ENCODE measurements at regions not wholly inside any gene's neighbourhood (a gene's known extent, or its start where the extent isn't known, plus 50 kb on each side); places are given as distances from the start of the nearest gene placed in this dataset.
"Not testable (repeated sequence)": the region's sequence is repeated elsewhere in the genome, so short reads cannot be mapped to it uniquely, and the experiment has no call there.

- H3K4me1 Mint-ChIP-seq (ENCODE audit: low read depth, unreplicated experiment) = no peaks in the 10 kb centered on the region
- no peak overlapping the region for H3K27ac Mint-ChIP-seq (ENCODE audit: unreplicated experiment)
- TF ChIP-seq, protein P1, sequence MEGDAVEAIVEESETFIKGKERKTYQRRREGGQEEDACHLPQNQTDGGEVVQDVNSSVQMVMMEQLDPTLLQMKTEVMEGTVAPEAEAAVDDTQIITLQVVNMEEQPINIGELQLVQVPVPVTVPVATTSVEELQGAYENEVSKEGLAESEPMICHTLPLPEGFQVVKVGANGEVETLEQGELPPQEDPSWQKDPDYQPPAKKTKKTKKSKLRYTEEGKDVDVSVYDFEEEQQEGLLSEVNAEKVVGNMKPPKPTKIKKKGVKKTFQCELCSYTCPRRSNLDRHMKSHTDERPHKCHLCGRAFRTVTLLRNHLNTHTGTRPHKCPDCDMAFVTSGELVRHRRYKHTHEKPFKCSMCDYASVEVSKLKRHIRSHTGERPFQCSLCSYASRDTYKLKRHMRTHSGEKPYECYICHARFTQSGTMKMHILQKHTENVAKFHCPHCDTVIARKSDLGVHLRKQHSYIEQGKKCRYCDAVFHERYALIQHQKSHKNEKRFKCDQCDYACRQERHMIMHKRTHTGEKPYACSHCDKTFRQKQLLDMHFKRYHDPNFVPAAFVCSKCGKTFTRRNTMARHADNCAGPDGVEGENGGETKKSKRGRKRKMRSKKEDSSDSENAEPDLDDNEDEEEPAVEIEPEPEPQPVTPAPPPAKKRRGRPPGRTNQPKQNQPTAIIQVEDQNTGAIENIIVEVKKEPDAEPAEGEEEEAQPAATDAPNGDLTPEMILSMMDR (IDR thresholded peaks at IDR 0.05; ENCODE audit: insufficient read depth in 1 of 2, low read depth in 1 of 2, low read length in 1 of 2, severe bottlenecking in 1 of 2, unreplicated experiment in 1 of 2) = no peak
- no peaks in the 10 kb centered on the region for H3K9me3 ChIP-seq
- intact Hi-C loops (cut with micrococcal nuclease; ENCODE audit: unreplicated experiment) = no loop called here
- H3K4me3 Mint-ChIP-seq (ENCODE audit: unreplicated experiment) = no peak overlapping the region
- H3K36me3 ChIP-seq (ENCODE audit: control insufficient read depth, insufficient read depth, low read length) = no peaks in the 10 kb centered on the region
- no peaks in the 10 kb centered on the region for H3K4me1 ChIP-seq
- H3K9me3 Mint-ChIP-seq (ENCODE audit: unreplicated experiment) = no peaks in the 10 kb centered on the region
- BruUV-seq (replicated peaks) = no TSS peak
- no peak for DNase-seq
- H3K27me3 Mint-ChIP-seq (ENCODE audit: insufficient read depth, unreplicated experiment) = peaks cover 5% of the 10 kb centered on the region
- no peaks in the 10 kb centered on the region for H3K36me3 Mint-ChIP-seq (ENCODE audit: insufficient read depth, unreplicated experiment)
- CTCF ChIA-PET = no interaction called here
- H3K27me3 ChIP-seq (replicated peaks; ENCODE audit: control insufficient read depth, insufficient read depth, low read length) = no peaks in the 10 kb centered on the region
- POLR2A ChIA-PET = interaction anchor here (0.7 kb wide), 1 partner anchor 222 kb away, joined by 3 read pairs; no protein-coding TSS in a partner anchor
- no peak overlapping the region for H3K4me3 ChIP-seq (ENCODE audit: low read depth, low read length)
Observed at GRCh38 chr1:221548942-221549341, 192.9 kb downstream of the DUSP10 start.

DNA sequence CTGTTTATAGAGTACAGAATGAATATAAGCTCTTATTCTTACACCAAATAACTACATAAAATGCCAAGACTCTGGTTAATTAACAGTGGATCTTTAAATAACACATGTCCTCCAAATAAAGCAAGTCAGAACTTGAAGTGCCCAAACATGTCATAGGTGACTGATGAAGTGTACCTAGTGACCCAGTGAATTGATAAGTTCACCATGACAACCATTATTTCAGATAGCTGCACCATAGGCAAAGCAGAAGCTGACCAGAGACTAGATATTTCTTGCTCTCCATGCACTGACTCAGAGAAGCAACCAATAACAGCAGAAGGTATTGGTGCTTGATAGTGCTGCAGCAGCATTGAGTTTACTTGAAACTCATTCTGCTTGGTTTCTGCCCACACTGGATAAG lies 192.1 kb downstream of the DUSP10 start:
- Histone ChIP-seq H3K4me1 (no peaks in the 10 kb centered on the region), H3K9me3 (no peaks in the 10 kb centered on the region), H3K27me3 (replicated peaks; ENCODE audit: control insufficient read depth, insufficient read depth, low read length) (no peaks in the 10 kb centered on the region), H3K4me3 (ENCODE audit: low read depth, low read length) (no peak overlapping the region), H3K36me3 (ENCODE audit: control insufficient read depth, insufficient read depth, low read length) (no peaks in the 10 kb centered on the region)
- POLR2A ChIA-PET = interaction anchor here (0.6 kb wide), 1 partner anchor 468 kb away, joined by 3 read pairs; no protein-coding TSS in a partner anchor
- BruUV-seq (replicated peaks) = no TSS peak
- TF ChIP-seq, protein P1 (IDR thresholded peaks at IDR 0.05; ENCODE audit: insufficient read depth in 1 of 2, low read depth in 1 of 2, low read length in 1 of 2, severe bottlenecking in 1 of 2, unreplicated experiment in 1 of 2) = no peak
- H3K9me3 Mint-ChIP-seq (ENCODE audit: unreplicated experiment) = no peaks in the 10 kb centered on the region
- H3K36me3 Mint-ChIP-seq (ENCODE audit: insufficient read depth, unreplicated experiment) = no peaks in the 10 kb centered on the region
- DNase-seq = no peak
- intact Hi-C loops (cut with micrococcal nuclease; ENCODE audit: unreplicated experiment) = no loop called here
- no peak overlapping the region for H3K4me3 Mint-ChIP-seq (ENCODE audit: unreplicated experiment)
- peaks cover 5% of the 10 kb centered on the region for H3K27me3 Mint-ChIP-seq (ENCODE audit: insufficient read depth, unreplicated experiment)
- CTCF ChIA-PET = no interaction called here
- H3K27ac Mint-ChIP-seq (ENCODE audit: unreplicated experiment) = no peak overlapping the region
- no peaks in the 10 kb centered on the region for H3K4me1 Mint-ChIP-seq (ENCODE audit: low read depth, unreplicated experiment)

- POLR2A ChIA-PET; CTCF ChIA-PET; H3K4me1 Mint-ChIP-seq (ENCODE audit: low read depth, unreplicated experiment); H3K4me3 ChIP-seq (ENCODE audit: low read depth, low read length); H3K36me3 Mint-ChIP-seq (ENCODE audit: insufficient read depth, unreplicated experiment); intact Hi-C loops (cut with micrococcal nuclease; ENCODE audit: unreplicated experiment); H3K27ac Mint-ChIP-seq (ENCODE audit: unreplicated experiment); H3K4me3 Mint-ChIP-seq (ENCODE audit: unreplicated experiment); H3K9me3 ChIP-seq; H3K9me3 Mint-ChIP-seq (ENCODE audit: unreplicated experiment); BruUV-seq (replicated peaks); H3K4me1 ChIP-seq; DNase-seq; H3K36me3 ChIP-seq (ENCODE audit: control insufficient read depth, insufficient read depth, low read length); H3K27me3 ChIP-seq (replicated peaks; ENCODE audit: control insufficient read depth, insufficient read depth, low read length); H3K27me3 Mint-ChIP-seq (ENCODE audit: insufficient read depth, unreplicated experiment): not testable (repeated sequence)
Observed at GRCh38 chr1:221552792-221553191, 189.1 kb downstream of the DUSP10 start.

All from Caco-2 (cell line).